BE2C (cell line): ENCODE measurements at regions not wholly inside any gene's neighbourhood (a gene's known extent, or its start where the extent isn't known, plus 50 kb on each side); places are given as distances from the start of the nearest gene placed in this dataset.

Experiments
- DNase-seq: peaks from one replicate; pipeline ENCODE4 v3.0.0-alpha.2; 2020
- H3K27me3 ChIP-seq: fragments of 250-450 bp; sonication (Bioruptor Pico); 2 replicates; pipeline ENCODE4 v1.5.1; 2020; ENCODE audit warnings: mild to moderate bottlenecking
- H3K36me3 ChIP-seq: fragments of 250-450 bp; sonication (Bioruptor Pico); 2 replicates; pipeline ENCODE4 v1.5.1; 2020; ENCODE audit warnings: mild to moderate bottlenecking
- H3K4me1 ChIP-seq: fragments of 250-450 bp; sonication (Bioruptor Pico); 2 replicates; pipeline ENCODE4 v1.5.1; 2020
- H3K4me3 ChIP-seq: 2 replicates; pipeline ENCODE4 v1.5.1; 2011; ENCODE audit warnings: low read depth, low read length
- H3K9me3 ChIP-seq: fragments of 250-450 bp; sonication (Bioruptor Pico); 2 replicates; pipeline ENCODE4 v1.5.1; 2020
- CTCF ChIP-seq: IDR thresholded peaks from 2 replicates; pipeline ENCODE4 v1.5.1; 2012; ENCODE audit warnings: mild to moderate bottlenecking, low read depth, low read length

GRCh38 chr17:14772776-14773175 lies 471.9 kb downstream of the HS3ST3B1 start:
- Histone ChIP-seq H3K4me1 (no peaks in the 10 kb centered on the region), H3K4me3 (no peak overlapping the region), H3K36me3 (no peaks in the 10 kb centered on the region), H3K9me3 (no peaks in the 10 kb centered on the region), H3K27me3 (no peaks in the 10 kb centered on the region)
- DNase-seq: no peak
- TF ChIP-seq CTCF: no peak

GRCh38 chr17:14771543-14771942 lies 470.7 kb downstream of the HS3ST3B1 start:
- no peaks in the 10 kb centered on the region for H3K9me3 ChIP-seq
- no peak for DNase-seq
- H3K36me3 ChIP-seq: no peaks in the 10 kb centered on the region
- no peaks in the 10 kb centered on the region for H3K4me1 ChIP-seq
- no peak overlapping the region for H3K4me3 ChIP-seq
- no peak for TF ChIP-seq CTCF
- H3K27me3 ChIP-seq: no peaks in the 10 kb centered on the region

GRCh38 chr17:14768923-14769322 lies 468.0 kb downstream of the HS3ST3B1 start:
- H3K9me3 ChIP-seq: no peaks in the 10 kb centered on the region
- no peak for DNase-seq
- no peak for TF ChIP-seq CTCF
- no peak overlapping the region for H3K4me3 ChIP-seq
- H3K36me3 ChIP-seq: no peaks in the 10 kb centered on the region
- no peaks in the 10 kb centered on the region for H3K4me1 ChIP-seq
- H3K27me3 ChIP-seq: no peaks in the 10 kb centered on the region

GRCh38 chr17:14762736-14763479 lies 462.0 kb downstream of the HS3ST3B1 start:
- no peak for TF ChIP-seq CTCF
- no peak for DNase-seq
- Histone ChIP-seq H3K36me3 (no peaks in the 10 kb centered on the region), H3K27me3 (no peaks in the 10 kb centered on the region), H3K4me1 (no peaks in the 10 kb centered on the region), H3K9me3 (no peaks in the 10 kb centered on the region), H3K4me3 (no peak overlapping the region)

- H3K4me3 ChIP-seq: no peak overlapping the region
- no peak for DNase-seq
- no peak for TF ChIP-seq CTCF
- no peaks in the 10 kb centered on the region for H3K4me1 ChIP-seq
- no peaks in the 10 kb centered on the region for H3K9me3 ChIP-seq
- H3K36me3 ChIP-seq: no peaks in the 10 kb centered on the region
- no peaks in the 10 kb centered on the region for H3K27me3 ChIP-seq
Observed at GRCh38 chr17:14760719-14761411, 460.0 kb downstream of the HS3ST3B1 start.

- DNase-seq: no peak
- TF ChIP-seq CTCF: no peak
- Histone ChIP-seq H3K4me3 (no peak overlapping the region), H3K27me3 (no peaks in the 10 kb centered on the region), H3K36me3 (no peaks in the 10 kb centered on the region), H3K4me1 (no peaks in the 10 kb centered on the region), H3K9me3 (no peaks in the 10 kb centered on the region)
Observed at GRCh38 chr17:14760212-14760611, 459.3 kb downstream of the HS3ST3B1 start.
